ENCODE measurements at regions not wholly inside any gene's neighbourhood (a gene's known extent, or its start where the extent isn't known, plus 50 kb on each side); places are given as distances from the start of the nearest gene placed in this dataset.

DNA sequence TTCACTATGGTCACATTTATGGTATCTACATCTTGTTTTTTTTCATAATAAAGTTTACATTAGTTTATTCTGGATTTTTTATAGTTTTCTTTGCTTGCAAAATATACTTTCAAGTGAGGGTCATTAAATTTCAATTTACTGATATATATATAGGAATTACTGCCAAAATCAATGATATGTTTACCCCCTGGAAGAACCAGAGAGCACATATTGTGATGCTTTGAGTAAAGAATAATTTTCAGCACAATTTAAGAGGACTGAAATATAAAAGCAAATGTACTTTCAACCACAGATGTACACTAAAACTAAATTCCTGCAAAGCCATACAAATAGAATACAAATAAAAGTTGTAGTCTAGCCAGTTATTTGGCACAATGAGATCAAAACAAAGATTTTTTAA, 242.2 kb upstream of the PCDH18 start:
- DNase-seq (ENCODE audit: low spot score): no peak
- H3K4me1 Mint-ChIP-seq (ENCODE audit: unreplicated experiment): no peaks in the 10 kb centered on the region
- H3K27me3 Mint-ChIP-seq (ENCODE audit: unreplicated experiment): peaks cover 3% of the 10 kb centered on the region
- TF ChIP-seq, protein P1, sequence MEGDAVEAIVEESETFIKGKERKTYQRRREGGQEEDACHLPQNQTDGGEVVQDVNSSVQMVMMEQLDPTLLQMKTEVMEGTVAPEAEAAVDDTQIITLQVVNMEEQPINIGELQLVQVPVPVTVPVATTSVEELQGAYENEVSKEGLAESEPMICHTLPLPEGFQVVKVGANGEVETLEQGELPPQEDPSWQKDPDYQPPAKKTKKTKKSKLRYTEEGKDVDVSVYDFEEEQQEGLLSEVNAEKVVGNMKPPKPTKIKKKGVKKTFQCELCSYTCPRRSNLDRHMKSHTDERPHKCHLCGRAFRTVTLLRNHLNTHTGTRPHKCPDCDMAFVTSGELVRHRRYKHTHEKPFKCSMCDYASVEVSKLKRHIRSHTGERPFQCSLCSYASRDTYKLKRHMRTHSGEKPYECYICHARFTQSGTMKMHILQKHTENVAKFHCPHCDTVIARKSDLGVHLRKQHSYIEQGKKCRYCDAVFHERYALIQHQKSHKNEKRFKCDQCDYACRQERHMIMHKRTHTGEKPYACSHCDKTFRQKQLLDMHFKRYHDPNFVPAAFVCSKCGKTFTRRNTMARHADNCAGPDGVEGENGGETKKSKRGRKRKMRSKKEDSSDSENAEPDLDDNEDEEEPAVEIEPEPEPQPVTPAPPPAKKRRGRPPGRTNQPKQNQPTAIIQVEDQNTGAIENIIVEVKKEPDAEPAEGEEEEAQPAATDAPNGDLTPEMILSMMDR (IDR thresholded peaks at IDR 0.05; ENCODE audit: unreplicated experiment): no peak
- H3K9me3 Mint-ChIP-seq (ENCODE audit: unreplicated experiment): no peaks in the 10 kb centered on the region
- H3K4me3 Mint-ChIP-seq (ENCODE audit: unreplicated experiment): no peak overlapping the region
- H3K27ac Mint-ChIP-seq (ENCODE audit: unreplicated experiment): no peak overlapping the region
- no peaks in the 10 kb centered on the region for H3K36me3 Mint-ChIP-seq (ENCODE audit: low read depth, unreplicated experiment)

DNA sequence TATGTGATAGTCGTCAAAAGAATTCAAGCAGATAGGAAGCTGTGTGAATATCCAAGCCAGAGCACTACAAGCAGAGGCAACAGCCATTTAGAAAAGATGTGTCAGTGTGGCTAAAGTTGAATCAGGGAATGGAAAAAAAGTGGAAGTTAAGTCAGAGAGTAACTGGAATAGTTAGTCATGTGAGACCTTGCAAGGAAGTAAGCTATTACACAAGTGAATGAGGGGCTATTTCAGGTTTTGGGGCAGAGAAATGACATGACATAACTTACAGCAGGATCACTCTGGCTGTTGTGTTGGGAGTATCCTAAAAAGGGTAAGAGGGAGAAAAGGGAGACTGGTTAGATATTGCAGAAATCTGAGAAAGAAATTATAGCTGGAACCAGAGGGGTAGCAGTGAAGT, 236.6 kb upstream of the PCDH18 start:
- Mint-ChIP-seq H3K4me3 (ENCODE audit: unreplicated experiment) (no peak overlapping the region), H3K9me3 (ENCODE audit: unreplicated experiment) (no peaks in the 10 kb centered on the region), H3K4me1 (ENCODE audit: unreplicated experiment) (no peaks in the 10 kb centered on the region), H3K27me3 (ENCODE audit: unreplicated experiment) (peaks cover 4% of the 10 kb centered on the region), H3K36me3 (ENCODE audit: low read depth, unreplicated experiment) (no peaks in the 10 kb centered on the region), H3K27ac (ENCODE audit: unreplicated experiment) (no peak overlapping the region)
- DNase-seq (ENCODE audit: low spot score): no peak
- TF ChIP-seq, protein P1 (IDR thresholded peaks at IDR 0.05; ENCODE audit: unreplicated experiment): no peak

DNA sequence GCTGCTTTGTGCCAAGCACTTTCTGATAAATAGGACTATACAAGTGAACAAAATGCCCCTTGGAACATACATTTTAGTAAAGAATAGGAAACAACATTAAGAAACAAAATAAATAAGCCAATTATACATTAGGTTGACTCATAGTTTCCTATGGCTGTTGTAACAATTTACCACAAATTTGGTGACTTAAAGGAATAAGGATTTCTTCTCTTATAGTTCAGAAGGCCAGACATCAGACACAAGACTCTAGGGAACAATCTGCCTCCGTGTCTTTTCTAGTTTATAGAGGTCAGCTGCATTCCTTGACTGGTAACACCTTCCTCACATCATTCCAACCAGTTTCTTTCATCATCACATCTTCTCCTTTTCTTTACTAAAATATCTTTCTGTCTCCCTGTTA, 235.9 kb upstream of the PCDH18 start:
- no peak overlapping the region for H3K27ac Mint-ChIP-seq (ENCODE audit: unreplicated experiment)
- peaks cover 4% of the 10 kb centered on the region for H3K27me3 Mint-ChIP-seq (ENCODE audit: unreplicated experiment)
- no peaks in the 10 kb centered on the region for H3K9me3 Mint-ChIP-seq (ENCODE audit: unreplicated experiment)
- no peaks in the 10 kb centered on the region for H3K4me1 Mint-ChIP-seq (ENCODE audit: unreplicated experiment)
- no peak for DNase-seq (ENCODE audit: low spot score)
- TF ChIP-seq, protein P1 (IDR thresholded peaks at IDR 0.05; ENCODE audit: unreplicated experiment): no peak
- no peak overlapping the region for H3K4me3 Mint-ChIP-seq (ENCODE audit: unreplicated experiment)
- H3K36me3 Mint-ChIP-seq (ENCODE audit: low read depth, unreplicated experiment): no peaks in the 10 kb centered on the region

DNA sequence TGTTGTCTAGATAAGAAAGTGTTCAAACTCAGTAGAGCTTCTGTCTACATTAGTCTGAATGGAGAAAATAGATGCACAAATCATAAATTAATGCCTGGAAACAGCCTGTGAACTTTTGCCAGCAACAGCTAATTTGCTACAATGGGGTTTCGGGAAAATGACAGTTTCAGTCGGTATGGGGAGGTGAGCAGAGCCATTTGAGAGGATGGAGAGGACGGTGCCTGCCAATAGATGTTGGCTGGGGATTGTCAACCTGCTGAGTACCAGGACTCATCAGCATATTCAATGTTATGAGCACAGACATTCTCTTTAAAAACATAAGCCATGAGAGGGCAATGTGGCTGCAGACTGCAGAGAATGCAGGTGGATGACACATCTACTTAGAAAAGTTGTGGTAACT, 230.3 kb upstream of the PCDH18 start:
- Mint-ChIP-seq H3K27ac (ENCODE audit: unreplicated experiment) (no peak overlapping the region), H3K36me3 (ENCODE audit: low read depth, unreplicated experiment) (no peaks in the 10 kb centered on the region), H3K9me3 (ENCODE audit: unreplicated experiment) (no peaks in the 10 kb centered on the region), H3K4me1 (ENCODE audit: unreplicated experiment) (no peaks in the 10 kb centered on the region), H3K4me3 (ENCODE audit: unreplicated experiment) (no peak overlapping the region), H3K27me3 (ENCODE audit: unreplicated experiment) (no peaks in the 10 kb centered on the region)
- DNase-seq (ENCODE audit: low spot score): no peak
- TF ChIP-seq, protein P1 (IDR thresholded peaks at IDR 0.05; ENCODE audit: unreplicated experiment): no peak

DNA sequence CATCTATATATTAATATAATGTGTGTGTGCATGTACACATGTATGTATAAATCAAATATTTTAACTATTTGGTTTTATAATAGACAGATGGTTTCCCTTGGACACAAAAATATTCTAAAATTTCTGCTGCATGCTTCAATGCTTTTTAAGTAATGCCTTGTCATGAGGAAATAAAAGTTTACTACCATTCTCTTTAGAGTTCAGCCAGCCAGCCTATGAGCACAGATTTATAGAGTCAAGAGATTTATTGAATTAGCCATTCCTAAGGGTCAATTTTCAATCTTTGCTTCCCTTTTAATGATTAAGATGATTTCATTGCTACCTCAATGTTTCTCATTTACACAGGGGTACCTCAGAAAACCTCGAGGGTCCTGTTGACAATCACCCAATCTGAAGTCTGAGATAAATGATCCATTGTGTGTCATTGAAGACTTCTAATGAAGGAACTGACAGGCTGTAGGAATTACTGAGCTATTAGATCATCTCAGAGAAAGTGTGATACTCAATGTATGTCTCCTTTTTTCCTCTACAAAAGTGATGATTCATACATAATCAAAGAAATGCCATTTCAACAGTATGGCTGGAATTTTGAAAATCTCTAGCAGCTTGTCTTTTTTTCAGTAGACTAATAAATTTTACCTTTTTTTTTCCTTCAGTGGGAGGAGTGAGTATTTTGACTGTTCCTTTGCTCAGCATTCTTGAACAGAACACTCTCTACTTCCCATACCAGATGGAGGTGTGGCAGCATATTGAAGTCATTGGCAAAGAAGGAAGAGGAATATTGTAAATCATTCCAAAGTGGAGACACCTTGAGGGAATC, 222.6 kb upstream of the PCDH18 start:
- DNase-seq (ENCODE audit: low spot score): no peak
- no peak overlapping the region for H3K4me3 Mint-ChIP-seq (ENCODE audit: unreplicated experiment)
- H3K27ac Mint-ChIP-seq (ENCODE audit: unreplicated experiment): no peak overlapping the region
- H3K4me1 Mint-ChIP-seq (ENCODE audit: unreplicated experiment): no peaks in the 10 kb centered on the region
- no peaks in the 10 kb centered on the region for H3K9me3 Mint-ChIP-seq (ENCODE audit: unreplicated experiment)
- peaks cover 1% of the 10 kb centered on the region for H3K27me3 Mint-ChIP-seq (ENCODE audit: unreplicated experiment)
- TF ChIP-seq, protein P1 (IDR thresholded peaks at IDR 0.05; ENCODE audit: unreplicated experiment): no peak
- no peaks in the 10 kb centered on the region for H3K36me3 Mint-ChIP-seq (ENCODE audit: low read depth, unreplicated experiment)
